Spinal cord (tissue), 9 donors: ENCODE measurements at regions not wholly inside any gene's neighbourhood (a gene's known extent, or its start where the extent isn't known, plus 50 kb on each side); places are given as distances from the start of the nearest gene placed in this dataset.

ENCODE experiments used
- DNase-seq, 6 donors: peaks; one replicate each; pipeline versions ENCODE4 v3.0.0 to v3.0.0-alpha.2; 2013 to 2015; ENCODE audit warnings: low spot score in 6 of 6, low read depth in 4 of 6
- H3K27ac ChIP-seq: one replicate; pipeline ENCODE4 v1.5.1; 2013; ENCODE audit warnings: low read depth, low read length, control low read depth
- H3K27me3 ChIP-seq: one replicate; pipeline ENCODE4 v1.6.1; 2013; ENCODE audit warnings: low read length; ENCODE audit not compliant: control insufficient read depth, insufficient read depth
- H3K36me3 ChIP-seq: one replicate; pipeline ENCODE4 v1.6.1; 2013; ENCODE audit warnings: low read length; ENCODE audit not compliant: control insufficient read depth, insufficient read depth
- H3K4me1 ChIP-seq: one replicate; pipeline ENCODE4 v1.6.1; 2013; ENCODE audit warnings: low read length; ENCODE audit not compliant: control insufficient read depth, insufficient read depth
- H3K4me3 ChIP-seq: one replicate; pipeline ENCODE4 v1.5.1; 2013; ENCODE audit warnings: low read depth, low read length, control low read depth
- H3K9me3 ChIP-seq: one replicate; pipeline ENCODE4 v1.6.1; 2013; ENCODE audit warnings: low read length; ENCODE audit not compliant: control insufficient read depth, insufficient read depth
- WGBS: methylation state at CpG from one replicate; pipeline ENCODE4 v1.1.5; 2013; ENCODE audit warnings: missing lambda C conversion rate; ENCODE audit not compliant: insufficient coverage; 5-methylcytosine and 5-hydroxymethylcytosine counted together
- donor health status: healthy.

DNA sequence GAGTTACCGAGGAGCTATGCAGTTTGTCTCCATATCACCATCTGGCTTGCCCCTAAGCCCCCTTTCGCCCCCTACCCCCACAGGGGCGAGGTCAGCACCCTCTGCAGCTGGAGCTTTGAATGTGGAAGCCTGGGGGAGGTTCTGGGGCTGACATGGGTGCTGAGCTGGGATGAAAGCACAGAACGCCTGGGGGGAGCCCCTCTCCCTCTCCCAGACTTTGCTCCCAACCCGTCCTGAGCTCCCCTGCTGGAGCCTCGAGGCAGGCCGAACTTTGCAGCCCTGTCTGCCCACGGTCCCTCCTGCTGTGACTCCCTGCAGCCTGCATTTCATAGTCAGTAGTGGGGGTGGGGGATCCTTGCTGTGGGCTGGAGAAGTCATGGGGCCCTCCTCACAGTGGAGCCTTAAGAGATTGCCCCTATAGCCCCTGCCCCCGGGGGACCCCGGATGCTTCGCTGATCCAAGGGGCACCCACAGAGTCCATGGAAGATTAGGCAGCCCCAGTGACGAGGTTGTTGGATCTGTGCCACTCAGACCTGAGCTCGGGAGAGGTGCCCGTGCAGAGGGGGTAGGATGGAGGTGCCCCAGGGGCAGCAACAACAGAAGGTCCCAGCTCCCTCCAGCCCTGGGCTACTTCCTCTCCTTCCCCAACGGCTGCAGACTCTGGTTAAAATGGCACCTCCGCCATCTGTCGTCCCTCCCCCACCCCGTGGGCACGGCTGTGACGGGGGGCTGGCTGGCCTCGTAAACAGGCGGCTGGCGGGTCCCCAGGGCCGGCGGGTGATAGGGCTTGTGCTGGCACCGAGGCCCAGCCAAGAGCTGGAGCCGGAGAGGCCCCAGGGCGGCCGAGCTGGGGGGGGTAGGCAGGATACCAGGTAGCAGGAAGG, 162.0 kb downstream of the C9orf50 start:
- DNase-seq, result peak in 2 of 6 donors; percentile 81 to 90
- Histone ChIP-seq H3K4me1 (peaks cover 69% of the 10 kb centered on the region), H3K27ac (peak overlapping the region; percentile 88), H3K36me3 (no peaks in the 10 kb centered on the region), H3K27me3 (no peaks in the 10 kb centered on the region), H3K9me3 (no peaks in the 10 kb centered on the region), H3K4me3 (no peak overlapping the region)
- WGBS, result 16% methylated on average over 18 of the region's 29 CpGs

DNA sequence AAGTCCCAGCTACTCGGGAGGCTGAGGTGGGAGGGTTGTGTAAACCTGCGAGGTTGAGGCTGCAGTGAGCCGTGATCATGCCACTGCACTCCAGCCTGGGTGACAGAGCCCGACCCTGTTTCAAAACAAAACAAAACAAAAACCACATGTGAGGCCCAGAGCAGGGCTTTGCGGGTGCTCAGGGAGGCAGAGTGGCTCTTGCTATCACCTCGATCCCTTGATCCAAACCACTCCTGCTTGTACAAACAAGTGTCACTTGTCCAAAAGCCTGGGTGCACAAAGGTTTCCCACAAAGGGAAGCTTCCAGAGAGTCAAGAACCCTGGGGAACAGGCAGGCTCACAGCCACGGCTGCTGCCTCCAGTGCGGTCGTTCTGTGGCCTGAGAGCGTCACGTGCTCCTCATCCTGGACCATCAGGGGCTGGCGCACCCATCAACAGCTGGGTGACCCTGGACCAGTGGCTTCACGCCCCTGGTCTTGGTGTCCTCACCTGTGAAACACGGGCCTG, 162.7 kb downstream of the C9orf50 start:
- Histone ChIP-seq H3K36me3 (no peaks in the 10 kb centered on the region), H3K4me3 (no peak overlapping the region), H3K9me3 (no peaks in the 10 kb centered on the region), H3K27me3 (no peaks in the 10 kb centered on the region), H3K4me1 (peaks cover 62% of the 10 kb centered on the region), H3K27ac (peak overlapping the region; percentile 88)
- DNase-seq, result no peak
- 42% methylated on average over 10 of the region's 14 CpGs for WGBS

DNA sequence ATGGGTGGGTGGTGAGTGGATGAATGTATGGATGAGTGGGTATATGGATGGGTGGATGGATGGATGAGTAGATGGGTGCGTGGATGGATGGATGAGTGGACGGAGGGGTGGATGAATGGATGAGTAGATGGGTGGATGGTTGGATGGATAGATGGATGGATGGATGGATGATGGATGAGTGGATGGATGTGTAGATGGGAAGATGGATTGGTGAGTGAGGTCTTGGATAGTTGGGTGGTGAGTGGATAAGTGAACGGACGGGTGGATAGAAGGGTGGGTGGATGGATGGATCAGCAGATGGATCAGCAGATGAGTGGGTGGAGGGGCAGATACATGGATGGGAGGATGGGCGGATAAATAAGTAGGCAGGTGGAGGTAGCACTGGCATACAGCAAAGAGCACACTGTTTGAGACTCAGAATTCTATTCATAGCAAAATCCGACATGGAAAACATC, 163.5 kb downstream of the C9orf50 start:
- Histone ChIP-seq H3K4me1 (peaks cover 64% of the 10 kb centered on the region), H3K27ac (no peak overlapping the region), H3K27me3 (no peaks in the 10 kb centered on the region), H3K9me3 (no peaks in the 10 kb centered on the region), H3K4me3 (no peak overlapping the region), H3K36me3 (no peaks in the 10 kb centered on the region)
- no peak for DNase-seq
- WGBS, result 97% methylated on average over 5 of the region's 6 CpGs

DNA sequence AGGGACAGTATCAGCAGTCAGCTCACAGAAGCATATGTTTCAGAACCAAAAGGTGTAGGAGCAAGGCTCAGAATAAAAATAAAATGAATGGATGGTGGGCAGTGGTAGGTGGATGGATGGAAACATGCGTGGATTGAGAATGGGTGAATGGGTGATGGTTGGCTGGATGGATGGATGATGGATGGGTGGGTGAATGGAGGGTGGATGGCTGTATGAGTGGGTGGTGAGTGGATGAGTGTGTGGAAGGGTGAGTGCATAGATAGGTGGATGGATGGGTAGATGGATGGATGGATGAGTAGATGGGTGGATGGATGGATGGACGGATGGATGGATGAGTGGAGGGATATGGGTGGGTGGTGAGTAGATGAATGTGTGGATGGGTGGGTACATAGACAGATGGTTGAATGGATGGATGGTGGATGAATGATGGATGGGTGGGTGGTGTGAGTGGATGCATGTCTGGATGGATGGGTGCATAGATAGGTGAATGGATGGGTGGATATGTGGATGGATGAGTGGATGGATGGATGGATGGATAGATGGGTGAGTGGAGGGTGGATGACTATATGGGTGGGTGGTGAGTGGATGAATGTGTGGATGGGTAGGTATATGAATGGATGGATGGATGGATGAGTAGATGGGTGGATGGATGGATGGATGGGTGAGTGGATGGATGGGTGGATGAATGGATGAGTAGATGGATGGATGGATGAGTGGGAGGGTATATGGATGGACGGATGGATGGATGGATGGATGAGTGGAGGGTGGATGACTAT, 164.2 kb downstream of the C9orf50 start:
- H3K27me3 ChIP-seq, result no peaks in the 10 kb centered on the region
- no peak overlapping the region for H3K27ac ChIP-seq
- no peaks in the 10 kb centered on the region for H3K36me3 ChIP-seq
- peaks cover 62% of the 10 kb centered on the region for H3K4me1 ChIP-seq
- H3K4me3 ChIP-seq, result no peak overlapping the region
- no peak for DNase-seq
- 99% methylated on average over 3 of the region's 3 CpGs for WGBS
- no peaks in the 10 kb centered on the region for H3K9me3 ChIP-seq

DNA sequence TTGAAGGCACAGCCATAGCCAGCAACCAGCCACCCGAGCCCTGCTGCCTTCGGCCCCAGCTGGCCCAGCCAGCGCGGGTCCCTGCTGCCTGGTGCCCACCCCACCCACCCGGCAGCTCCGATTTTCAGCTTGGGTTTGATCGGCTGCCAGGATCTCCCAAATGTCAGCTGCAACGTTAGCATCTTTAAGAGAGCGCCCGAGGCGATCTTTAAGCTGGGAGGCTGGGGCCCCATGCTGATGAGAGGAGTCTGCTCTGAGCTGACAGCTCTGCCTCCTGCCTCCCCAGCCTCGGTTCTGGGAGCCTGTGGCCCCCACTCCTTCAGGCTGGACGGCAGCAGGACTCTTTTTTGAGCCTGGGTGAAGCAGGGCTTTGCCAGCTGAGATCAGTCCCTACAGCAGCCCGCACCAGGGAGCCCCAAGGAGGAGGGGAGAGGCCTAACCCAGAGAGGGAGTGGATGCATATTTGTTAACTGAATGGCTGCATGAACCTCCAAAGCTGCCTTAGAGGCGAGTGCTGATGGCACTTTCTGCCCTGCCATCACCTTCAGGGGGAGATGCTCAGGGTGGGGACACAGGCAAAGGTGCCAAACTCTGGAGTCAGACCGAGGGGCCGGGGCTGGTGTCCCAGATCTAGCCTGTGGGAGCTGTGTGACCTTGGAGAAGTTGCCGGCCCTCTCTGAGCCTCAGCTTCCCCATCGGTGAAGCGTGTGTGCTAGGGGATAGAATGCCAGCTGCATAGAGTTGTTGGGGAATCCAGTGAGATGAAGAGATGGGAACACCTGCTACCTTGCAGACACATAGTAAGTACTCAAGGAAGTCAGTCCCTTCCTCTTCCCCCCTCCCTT, 165.5 kb downstream of the C9orf50 start:
- Histone ChIP-seq H3K4me3 (no peak overlapping the region), H3K27ac (no peak overlapping the region), H3K4me1 (peaks cover 58% of the 10 kb centered on the region), H3K9me3 (no peaks in the 10 kb centered on the region), H3K36me3 (no peaks in the 10 kb centered on the region), H3K27me3 (no peaks in the 10 kb centered on the region)
- WGBS, result 35% methylated on average over 14 of the region's 20 CpGs
- peak in 2 of 6 donors; percentile 83 to 92 for DNase-seq

DNA sequence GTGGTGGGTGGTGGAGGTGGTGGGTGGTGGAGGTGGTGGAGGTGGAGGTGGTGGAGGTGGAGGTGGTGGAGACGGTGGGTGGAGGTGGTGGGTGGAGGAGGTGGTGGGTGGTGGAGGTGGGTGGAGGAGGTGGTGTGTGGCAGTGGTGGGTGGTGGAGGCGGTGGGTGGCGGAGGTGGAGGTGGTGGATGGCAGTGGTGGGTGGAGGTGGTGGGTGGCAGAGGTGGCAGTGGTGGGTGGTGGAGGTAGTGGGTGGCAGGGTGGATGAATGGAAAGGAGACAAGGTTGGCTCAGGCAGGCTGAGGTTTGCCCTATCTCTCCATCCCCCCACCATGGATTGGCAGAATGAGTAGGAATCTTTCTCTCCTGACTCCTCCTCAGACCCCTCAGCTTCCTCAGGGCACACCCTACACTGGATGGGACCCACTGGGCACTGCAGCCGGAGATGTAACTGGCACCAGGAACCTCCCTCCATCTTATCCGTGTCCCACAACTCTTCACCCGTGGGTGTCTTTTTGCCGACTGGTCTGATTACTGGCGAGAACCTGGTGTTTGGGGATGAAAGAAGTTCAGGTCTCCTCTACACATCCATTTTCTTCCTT, 166.3 kb downstream of the C9orf50 start:
- DNase-seq, result no peak
- WGBS, result no CpG with 5 or more reads among the region's 8 CpGs

DNA sequence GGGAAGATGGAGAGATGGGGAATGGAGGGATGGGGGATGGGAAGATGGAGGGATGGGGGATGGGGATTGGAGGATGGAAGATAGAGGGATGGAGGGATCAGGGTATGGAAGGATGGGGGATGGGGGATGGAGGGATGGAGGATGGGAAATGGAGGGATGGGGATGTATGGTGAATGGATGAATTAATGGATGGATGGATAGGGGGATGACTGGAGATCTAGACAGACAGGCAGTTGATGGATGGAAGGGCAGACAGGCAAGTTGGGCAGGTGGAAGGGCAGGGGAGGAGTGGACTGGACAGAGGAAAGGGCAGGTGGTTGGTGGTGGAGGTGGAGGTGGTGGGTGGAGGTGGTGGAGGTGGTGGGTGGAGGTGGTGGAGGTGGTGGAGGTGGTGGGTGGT, 167.2 kb downstream of the C9orf50 start:
- H3K4me1 ChIP-seq, result peaks cover 45% of the 10 kb centered on the region
- no peaks in the 10 kb centered on the region for H3K36me3 ChIP-seq
- DNase-seq, result no peak
- H3K27me3 ChIP-seq, result no peaks in the 10 kb centered on the region
- no peaks in the 10 kb centered on the region for H3K9me3 ChIP-seq
- H3K27ac ChIP-seq, result no peak overlapping the region
- no peak overlapping the region for H3K4me3 ChIP-seq

More for the DNA sequence above, 166.3 kb downstream of the C9orf50 start:
- Histone ChIP-seq H3K4me3 (no peak overlapping the region), H3K36me3 (no peaks in the 10 kb centered on the region), H3K4me1 (peaks cover 53% of the 10 kb centered on the region), H3K27ac (no peak overlapping the region), H3K9me3 (no peaks in the 10 kb centered on the region), H3K27me3 (no peaks in the 10 kb centered on the region)

DNA sequence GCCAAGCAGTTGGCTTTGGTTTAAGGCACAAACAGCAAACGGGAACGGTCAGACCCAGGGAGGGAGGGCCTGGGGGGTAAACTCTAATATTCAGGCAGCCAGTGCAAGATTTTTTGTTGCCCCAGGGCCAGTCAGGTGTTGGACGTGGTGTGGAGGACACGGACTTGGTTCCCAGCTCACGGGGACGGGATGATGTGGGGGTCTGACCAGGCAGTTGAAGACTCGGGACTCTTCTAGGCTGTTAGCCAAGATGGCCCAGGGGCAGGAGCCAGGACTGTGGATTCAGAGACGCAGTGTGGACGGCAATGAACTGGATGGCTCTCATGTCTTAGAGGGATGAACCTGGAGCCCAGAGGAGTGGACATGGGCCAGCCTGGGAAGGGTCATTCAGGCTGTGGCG, 169.2 kb downstream of the C9orf50 start:
- peak overlapping the region; percentile 70 for H3K27ac ChIP-seq
- no peak for DNase-seq
- H3K27me3 ChIP-seq, result no peaks in the 10 kb centered on the region
- H3K4me1 ChIP-seq, result peaks cover 43% of the 10 kb centered on the region
- no peaks in the 10 kb centered on the region for H3K36me3 ChIP-seq
- WGBS, result 45% methylated on average over 10 of the region's 10 CpGs
- no peaks in the 10 kb centered on the region for H3K9me3 ChIP-seq
- H3K4me3 ChIP-seq, result no peak overlapping the region
